ENCODE measurements at regions not wholly inside any gene's neighbourhood (a gene's known extent, or its start where the extent isn't known, plus 50 kb on each side); places are given as distances from the start of the nearest gene placed in this dataset.

DNA sequence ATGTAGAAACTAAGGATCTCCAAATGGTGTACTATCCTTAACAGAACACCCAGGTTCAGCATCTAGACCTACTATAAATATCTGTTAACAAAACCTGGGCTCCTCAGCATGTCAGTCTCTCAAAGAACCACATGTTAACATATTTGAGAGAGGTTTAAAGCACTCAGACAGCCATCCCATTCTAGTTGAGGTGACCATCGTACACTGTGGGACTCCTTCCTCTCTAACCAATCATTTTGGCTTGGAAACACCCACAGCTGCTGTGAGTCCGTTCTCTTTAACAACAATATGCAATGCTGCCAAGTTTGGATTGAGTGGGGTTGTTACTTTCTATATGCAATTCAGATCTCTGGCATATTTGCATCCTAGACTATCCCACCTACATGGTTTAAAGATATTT lies 105.8 kb downstream of the MRPL39 start:
- TF ChIP-seq POLR2AphosphoS5 (IDR thresholded peaks at IDR 0.05; ENCODE audit: low read depth) (no peak), EZH2 (IDR thresholded peaks at IDR 0.05; ENCODE audit: low read depth, unreplicated experiment) (no peak), JUNB (IDR thresholded peaks at IDR 0.05; ENCODE audit: unreplicated experiment) (no peak), CREB1 (CRISPR knock-in tag; IDR thresholded peaks at IDR 0.05; ENCODE audit: low read depth) (no peak), EZH2phosphoT487 (IDR thresholded peaks at IDR 0.05; ENCODE audit: unreplicated experiment) (no peak), REST (IDR thresholded peaks at IDR 0.05; ENCODE audit: unreplicated experiment) (no peak), ZNF114 (CRISPR knock-in tag; IDR thresholded peaks at IDR 0.05) (no peak), STAT1 (IDR thresholded peaks at IDR 0.05; ENCODE audit: unreplicated experiment) (no peak)
- TF ChIP-seq, protein P1, sequence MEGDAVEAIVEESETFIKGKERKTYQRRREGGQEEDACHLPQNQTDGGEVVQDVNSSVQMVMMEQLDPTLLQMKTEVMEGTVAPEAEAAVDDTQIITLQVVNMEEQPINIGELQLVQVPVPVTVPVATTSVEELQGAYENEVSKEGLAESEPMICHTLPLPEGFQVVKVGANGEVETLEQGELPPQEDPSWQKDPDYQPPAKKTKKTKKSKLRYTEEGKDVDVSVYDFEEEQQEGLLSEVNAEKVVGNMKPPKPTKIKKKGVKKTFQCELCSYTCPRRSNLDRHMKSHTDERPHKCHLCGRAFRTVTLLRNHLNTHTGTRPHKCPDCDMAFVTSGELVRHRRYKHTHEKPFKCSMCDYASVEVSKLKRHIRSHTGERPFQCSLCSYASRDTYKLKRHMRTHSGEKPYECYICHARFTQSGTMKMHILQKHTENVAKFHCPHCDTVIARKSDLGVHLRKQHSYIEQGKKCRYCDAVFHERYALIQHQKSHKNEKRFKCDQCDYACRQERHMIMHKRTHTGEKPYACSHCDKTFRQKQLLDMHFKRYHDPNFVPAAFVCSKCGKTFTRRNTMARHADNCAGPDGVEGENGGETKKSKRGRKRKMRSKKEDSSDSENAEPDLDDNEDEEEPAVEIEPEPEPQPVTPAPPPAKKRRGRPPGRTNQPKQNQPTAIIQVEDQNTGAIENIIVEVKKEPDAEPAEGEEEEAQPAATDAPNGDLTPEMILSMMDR (conservative IDR thresholded peaks at IDR 0.05; ENCODE audit: low read depth in 2 of 2): no peak
- TF ChIP-seq, protein P2, sequence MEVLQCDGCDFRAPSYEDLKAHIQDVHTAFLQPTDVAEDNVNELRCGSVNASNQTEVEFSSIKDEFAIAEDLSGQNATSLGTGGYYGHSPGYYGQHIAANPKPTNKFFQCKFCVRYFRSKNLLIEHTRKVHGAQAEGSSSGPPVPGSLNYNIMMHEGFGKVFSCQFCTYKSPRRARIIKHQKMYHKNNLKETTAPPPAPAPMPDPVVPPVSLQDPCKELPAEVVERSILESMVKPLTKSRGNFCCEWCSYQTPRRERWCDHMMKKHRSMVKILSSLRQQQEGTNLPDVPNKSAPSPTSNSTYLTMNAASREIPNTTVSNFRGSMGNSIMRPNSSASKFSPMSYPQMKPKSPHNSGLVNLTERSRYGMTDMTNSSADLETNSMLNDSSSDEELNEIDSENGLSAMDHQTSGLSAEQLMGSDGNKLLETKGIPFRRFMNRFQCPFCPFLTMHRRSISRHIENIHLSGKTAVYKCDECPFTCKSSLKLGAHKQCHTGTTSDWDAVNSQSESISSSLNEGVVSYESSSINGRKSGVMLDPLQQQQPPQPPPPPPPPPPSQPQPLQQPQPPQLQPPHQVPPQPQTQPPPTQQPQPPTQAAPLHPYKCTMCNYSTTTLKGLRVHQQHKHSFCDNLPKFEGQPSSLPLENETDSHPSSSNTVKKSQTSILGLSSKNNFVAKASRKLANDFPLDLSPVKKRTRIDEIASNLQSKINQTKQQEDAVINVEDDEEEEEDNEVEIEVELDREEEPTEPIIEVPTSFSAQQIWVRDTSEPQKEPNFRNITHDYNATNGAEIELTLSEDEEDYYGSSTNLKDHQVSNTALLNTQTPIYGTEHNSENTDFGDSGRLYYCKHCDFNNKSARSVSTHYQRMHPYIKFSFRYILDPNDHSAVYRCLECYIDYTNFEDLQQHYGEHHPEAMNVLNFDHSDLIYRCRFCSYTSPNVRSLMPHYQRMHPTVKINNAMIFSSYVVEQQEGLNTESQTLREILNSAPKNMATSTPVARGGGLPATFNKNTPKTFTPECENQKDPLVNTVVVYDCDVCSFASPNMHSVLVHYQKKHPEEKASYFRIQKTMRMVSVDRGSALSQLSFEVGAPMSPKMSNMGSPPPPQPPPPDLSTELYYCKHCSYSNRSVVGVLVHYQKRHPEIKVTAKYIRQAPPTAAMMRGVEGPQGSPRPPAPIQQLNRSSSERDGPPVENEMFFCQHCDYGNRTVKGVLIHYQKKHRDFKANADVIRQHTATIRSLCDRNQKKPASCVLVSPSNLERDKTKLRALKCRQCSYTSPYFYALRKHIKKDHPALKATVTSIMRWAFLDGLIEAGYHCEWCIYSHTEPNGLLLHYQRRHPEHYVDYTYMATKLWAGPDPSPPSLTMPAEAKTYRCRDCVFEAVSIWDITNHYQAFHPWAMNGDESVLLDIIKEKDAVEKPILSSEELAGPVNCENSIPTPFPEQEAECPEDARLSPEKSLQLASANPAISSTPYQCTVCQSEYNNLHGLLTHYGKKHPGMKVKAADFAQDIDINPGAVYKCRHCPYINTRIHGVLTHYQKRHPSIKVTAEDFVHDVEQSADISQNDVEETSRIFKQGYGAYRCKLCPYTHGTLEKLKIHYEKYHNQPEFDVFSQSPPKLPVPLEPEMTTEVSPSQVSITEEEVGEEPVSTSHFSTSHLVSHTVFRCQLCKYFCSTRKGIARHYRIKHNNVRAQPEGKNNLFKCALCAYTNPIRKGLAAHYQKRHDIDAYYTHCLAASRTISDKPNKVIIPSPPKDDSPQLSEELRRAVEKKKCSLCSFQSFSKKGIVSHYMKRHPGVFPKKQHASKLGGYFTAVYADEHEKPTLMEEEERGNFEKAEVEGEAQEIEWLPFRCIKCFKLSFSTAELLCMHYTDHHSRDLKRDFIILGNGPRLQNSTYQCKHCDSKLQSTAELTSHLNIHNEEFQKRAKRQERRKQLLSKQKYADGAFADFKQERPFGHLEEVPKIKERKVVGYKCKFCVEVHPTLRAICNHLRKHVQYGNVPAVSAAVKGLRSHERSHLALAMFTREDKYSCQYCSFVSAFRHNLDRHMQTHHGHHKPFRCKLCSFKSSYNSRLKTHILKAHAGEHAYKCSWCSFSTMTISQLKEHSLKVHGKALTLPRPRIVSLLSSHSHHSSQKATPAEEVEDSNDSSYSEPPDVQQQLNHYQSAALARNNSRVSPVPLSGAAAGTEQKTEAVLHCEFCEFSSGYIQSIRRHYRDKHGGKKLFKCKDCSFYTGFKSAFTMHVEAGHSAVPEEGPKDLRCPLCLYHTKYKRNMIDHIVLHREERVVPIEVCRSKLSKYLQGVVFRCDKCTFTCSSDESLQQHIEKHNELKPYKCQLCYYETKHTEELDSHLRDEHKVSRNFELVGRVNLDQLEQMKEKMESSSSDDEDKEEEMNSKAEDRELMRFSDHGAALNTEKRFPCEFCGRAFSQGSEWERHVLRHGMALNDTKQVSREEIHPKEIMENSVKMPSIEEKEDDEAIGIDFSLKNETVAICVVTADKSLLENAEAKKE (CRISPR knock-in tag; IDR thresholded peaks at IDR 0.05): no peak
- TF ChIP-seq, protein P3, sequence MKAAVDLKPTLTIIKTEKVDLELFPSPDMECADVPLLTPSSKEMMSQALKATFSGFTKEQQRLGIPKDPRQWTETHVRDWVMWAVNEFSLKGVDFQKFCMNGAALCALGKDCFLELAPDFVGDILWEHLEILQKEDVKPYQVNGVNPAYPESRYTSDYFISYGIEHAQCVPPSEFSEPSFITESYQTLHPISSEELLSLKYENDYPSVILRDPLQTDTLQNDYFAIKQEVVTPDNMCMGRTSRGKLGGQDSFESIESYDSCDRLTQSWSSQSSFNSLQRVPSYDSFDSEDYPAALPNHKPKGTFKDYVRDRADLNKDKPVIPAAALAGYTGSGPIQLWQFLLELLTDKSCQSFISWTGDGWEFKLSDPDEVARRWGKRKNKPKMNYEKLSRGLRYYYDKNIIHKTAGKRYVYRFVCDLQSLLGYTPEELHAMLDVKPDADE (IDR thresholded peaks at IDR 0.05): no peak

Measured in GM23338 (cell line).